Esophagus squamous epithelium (tissue), 4 donors: ENCODE measurements at regions not wholly inside any gene's neighbourhood (a gene's known extent, or its start where the extent isn't known, plus 50 kb on each side); places are given as distances from the start of the nearest gene placed in this dataset.

ENCODE experiments used
- POLR2A ChIP-seq, 4 donors: fragments of 450-650 bp; IDR thresholded peaks; one replicate each; pipeline ENCODE4 v1.6.1; 2017; ENCODE audit warnings: antibody characterized with exemption in 4 of 4, mild to moderate bottlenecking in 4 of 4, moderate library complexity in 3 of 4
- TF ChIP-seq, protein P1 (sequence below), 6 experiments: fragments of 450-650 bp in 4 of 6; fragments of 200-600 bp in 2 of 6; sonication (generic) in 2 of 6; IDR thresholded peaks; one replicate each; pipeline ENCODE4 v1.5.1; 2016 to 2019; ENCODE audit warnings: antibody characterized with exemption in 6 of 6, mild to moderate bottlenecking in 4 of 6, moderate library complexity in 4 of 6

DNA sequence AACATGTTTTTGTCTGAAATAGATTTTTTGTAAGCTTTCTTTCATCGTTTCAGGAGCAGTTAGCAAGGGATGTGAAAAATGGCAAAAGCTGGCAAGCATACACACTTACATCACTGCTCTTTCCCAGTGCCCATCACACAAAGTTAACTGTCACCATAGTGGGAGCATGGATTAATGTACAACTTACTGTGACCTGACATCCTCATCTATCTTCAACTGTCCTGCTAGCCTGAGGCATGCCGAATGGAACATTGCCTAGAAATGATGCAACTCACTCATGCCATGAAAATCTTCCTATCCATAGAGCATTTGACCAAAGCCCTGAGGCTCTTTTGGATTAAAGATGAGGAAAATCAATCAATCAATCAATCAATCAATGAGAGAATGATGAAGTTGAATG, 491.7 kb upstream of the SLC10A2 start:
- TF ChIP-seq POLR2A (IDR thresholded peaks at IDR 0.05), result no peak
- TF ChIP-seq, protein P1, sequence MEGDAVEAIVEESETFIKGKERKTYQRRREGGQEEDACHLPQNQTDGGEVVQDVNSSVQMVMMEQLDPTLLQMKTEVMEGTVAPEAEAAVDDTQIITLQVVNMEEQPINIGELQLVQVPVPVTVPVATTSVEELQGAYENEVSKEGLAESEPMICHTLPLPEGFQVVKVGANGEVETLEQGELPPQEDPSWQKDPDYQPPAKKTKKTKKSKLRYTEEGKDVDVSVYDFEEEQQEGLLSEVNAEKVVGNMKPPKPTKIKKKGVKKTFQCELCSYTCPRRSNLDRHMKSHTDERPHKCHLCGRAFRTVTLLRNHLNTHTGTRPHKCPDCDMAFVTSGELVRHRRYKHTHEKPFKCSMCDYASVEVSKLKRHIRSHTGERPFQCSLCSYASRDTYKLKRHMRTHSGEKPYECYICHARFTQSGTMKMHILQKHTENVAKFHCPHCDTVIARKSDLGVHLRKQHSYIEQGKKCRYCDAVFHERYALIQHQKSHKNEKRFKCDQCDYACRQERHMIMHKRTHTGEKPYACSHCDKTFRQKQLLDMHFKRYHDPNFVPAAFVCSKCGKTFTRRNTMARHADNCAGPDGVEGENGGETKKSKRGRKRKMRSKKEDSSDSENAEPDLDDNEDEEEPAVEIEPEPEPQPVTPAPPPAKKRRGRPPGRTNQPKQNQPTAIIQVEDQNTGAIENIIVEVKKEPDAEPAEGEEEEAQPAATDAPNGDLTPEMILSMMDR (IDR thresholded peaks at IDR 0.05), result no peak
